DOHH2 (cell line): ENCODE measurements at regions not wholly inside any gene's neighbourhood (a gene's known extent, or its start where the extent isn't known, plus 50 kb on each side); places are given as distances from the start of the nearest gene placed in this dataset.

ENCODE experiments used
- CTCF ChIP-seq: fragments of 200-600 bp; sonication (generic); IDR thresholded peaks from one replicate; pipeline ENCODE4 v1.5.1; 2014; ENCODE audit warnings: antibody characterized with exemption, mild to moderate bottlenecking, low read depth, low read length; ENCODE audit not compliant: poor library complexity, severe bottlenecking
- EZH2phosphoT487 ChIP-seq: fragments of 200-600 bp; sonication (generic); IDR thresholded peaks from 2 replicates; pipeline ENCODE4 v1.6.1; 2017; ENCODE audit warnings: borderline replicate concordance, mild to moderate bottlenecking, antibody characterized with exemption, low read length, moderate library complexity, mixed read lengths

- TF ChIP-seq CTCF (no peak), EZH2phosphoT487 (no peak)
Observed at GRCh38 chr2:109681633-109682380, 67.6 kb downstream of the SOWAHC start.
